Fibroblast of lung (primary cell): ENCODE measurements at regions not wholly inside any gene's neighbourhood (a gene's known extent, or its start where the extent isn't known, plus 50 kb on each side); places are given as distances from the start of the nearest gene placed in this dataset.

Source experiments
- DNase-seq, 2 donors: peaks; one replicate each; pipeline versions ENCODE4 v3.0.0 to v3.0.0-alpha.2; 2010; ENCODE audit warnings: low read depth in 2 of 2
- H2AFZ ChIP-seq: 2 replicates; pipeline ENCODE4 v1.5.1; 2012; ENCODE audit warnings: low read length, control low read depth, inconsistent platforms
- H3K27ac ChIP-seq: 2 replicates; pipeline ENCODE4 v1.5.1; 2011; ENCODE audit warnings: low read length, control low read depth; ENCODE audit not compliant: insufficient read depth
- H3K27me3 ChIP-seq: 2 replicates; pipeline ENCODE4 v1.5.1; 2011; ENCODE audit warnings: mild to moderate bottlenecking, low read length; ENCODE audit not compliant: control insufficient read depth, insufficient read depth
- H3K36me3 ChIP-seq: 2 replicates; pipeline ENCODE4 v1.5.1; 2011; ENCODE audit warnings: low read length; ENCODE audit not compliant: control insufficient read depth, insufficient read depth
- H3K4me1 ChIP-seq: 2 replicates; pipeline ENCODE4 v1.5.1; 2011; ENCODE audit warnings: low read length; ENCODE audit not compliant: control insufficient read depth, insufficient read depth; ENCODE audit errors: extremely low read depth
- H3K4me2 ChIP-seq: 2 replicates; pipeline ENCODE4 v1.5.1; 2011; ENCODE audit warnings: low read length, control low read depth; ENCODE audit not compliant: insufficient read depth; ENCODE audit errors: extremely low read depth
- H3K4me3 ChIP-seq, 4 experiments: fragments of 200-600 bp in 1 of 4; sonication (generic) in 1 of 4; replicated peaks in 1 of 4; 2 replicates each; pipeline ENCODE4 v1.5.1; 2011 to 2016; ENCODE audit warnings: low read length in 4 of 4, low read depth in 3 of 4, mild to moderate bottlenecking in 3 of 4, control low read depth in 2 of 4, inconsistent platforms in 1 of 4, mixed read lengths in 1 of 4; ENCODE audit not compliant: insufficient read depth in 1 of 4; ENCODE audit errors: control extremely low read depth in 1 of 4
- H3K79me2 ChIP-seq: 2 replicates; pipeline ENCODE4 v1.5.1; 2012; ENCODE audit warnings: mild to moderate bottlenecking, low read length, inconsistent platforms; ENCODE audit not compliant: control insufficient read depth, insufficient read depth
- H3K9ac ChIP-seq: 2 replicates; pipeline ENCODE4 v1.5.1; 2011; ENCODE audit warnings: mild to moderate bottlenecking, low read length, control low read depth; ENCODE audit not compliant: insufficient read depth
- H3K9me3 ChIP-seq: 2 replicates; pipeline ENCODE4 v1.5.1; 2012; ENCODE audit warnings: low read depth, low read length; ENCODE audit not compliant: control insufficient read depth, insufficient read depth
- H4K20me1 ChIP-seq: 2 replicates; pipeline ENCODE4 v1.5.1; 2011; ENCODE audit warnings: low read length; ENCODE audit not compliant: control insufficient read depth, insufficient read depth; ENCODE audit errors: extremely low read depth
- CTCF ChIP-seq, 2 donors: IDR thresholded peaks in 1 of 2; conservative IDR thresholded peaks in 1 of 2; 1 replicate in 1 of 2; 2 replicates in 1 of 2; pipeline ENCODE4 v1.5.1; 2011 to 2012; ENCODE audit warnings: low read length in 2 of 2, control low read depth in 1 of 2, inconsistent platforms in 1 of 2, low read depth in 1 of 2, mild to moderate bottlenecking in 1 of 2
- EZH2 ChIP-seq: IDR thresholded peaks from 2 replicates; pipeline ENCODE4 v1.5.1; 2012; ENCODE audit warnings: low read length, control low read depth, mild to moderate bottlenecking; ENCODE audit errors: missing control alignments

- H3K4me2 ChIP-seq: no peak overlapping the region
- H3K79me2 ChIP-seq: no peaks in the 10 kb centered on the region
- no peaks in the 10 kb centered on the region for H3K27me3 ChIP-seq
- H4K20me1 ChIP-seq: no peaks in the 10 kb centered on the region
- no peaks in the 10 kb centered on the region for H3K4me1 ChIP-seq
- DNase-seq: peak in 1 of 2 donors; percentile 15
- H3K27ac ChIP-seq: no peak overlapping the region
- H3K9ac ChIP-seq: no peak overlapping the region
- H3K36me3 ChIP-seq: no peaks in the 10 kb centered on the region
- no peaks in the 10 kb centered on the region for H3K9me3 ChIP-seq
- TF ChIP-seq EZH2 (no peak), CTCF (conservative IDR thresholded peaks at IDR 0.05 in 1 of 2, IDR thresholded peaks at IDR 0.05 in 1 of 2; ENCODE audit: low read depth in 1 of 2, low read length in 2 of 2) (no peak)
- no peak overlapping the region for H2AFZ ChIP-seq
- H3K4me3 ChIP-seq: no peak overlapping the region
Measured at GRCh38 chr3:109784852-109785631, 447.7 kb upstream of the DPPA4 start.

- H4K20me1 ChIP-seq: no peaks in the 10 kb centered on the region
- TF ChIP-seq EZH2 (no peak), CTCF (conservative IDR thresholded peaks at IDR 0.05 in 1 of 2, IDR thresholded peaks at IDR 0.05 in 1 of 2; ENCODE audit: low read depth in 1 of 2, low read length in 2 of 2) (peak; percentile 24 to 34)
- H3K79me2 ChIP-seq: no peaks in the 10 kb centered on the region
- no peak overlapping the region for H3K9ac ChIP-seq
- no peak overlapping the region for H3K4me2 ChIP-seq
- no peaks in the 10 kb centered on the region for H3K36me3 ChIP-seq
- DNase-seq: no peak
- no peak overlapping the region for H3K27ac ChIP-seq
- no peak overlapping the region for H2AFZ ChIP-seq
- H3K4me3 ChIP-seq: no peak overlapping the region
- H3K27me3 ChIP-seq: no peaks in the 10 kb centered on the region
- no peaks in the 10 kb centered on the region for H3K9me3 ChIP-seq
- H3K4me1 ChIP-seq: peaks cover 2% of the 10 kb centered on the region
Measured at GRCh38 chr3:109803274-109803673, 465.9 kb upstream of the DPPA4 start.

GRCh38 chr3:109804697-109805096, 467.4 kb upstream of the DPPA4 start:
- Histone ChIP-seq H3K4me1 (peaks cover 2% of the 10 kb centered on the region), H3K4me3 (no peak overlapping the region), H3K27me3 (no peaks in the 10 kb centered on the region), H3K4me2 (no peak overlapping the region), H3K9ac (no peak overlapping the region), H2AFZ (no peak overlapping the region), H3K36me3 (no peaks in the 10 kb centered on the region), H4K20me1 (no peaks in the 10 kb centered on the region), H3K27ac (no peak overlapping the region), H3K9me3 (no peaks in the 10 kb centered on the region), H3K79me2 (no peaks in the 10 kb centered on the region)
- TF ChIP-seq EZH2 (no peak), CTCF (conservative IDR thresholded peaks at IDR 0.05 in 1 of 2, IDR thresholded peaks at IDR 0.05 in 1 of 2; ENCODE audit: low read depth in 1 of 2, low read length in 2 of 2) (no peak)
- DNase-seq: no peak
